CD4-positive, alpha-beta T cell treated with Interleukin-10 for 1 hour (primary cell): ENCODE measurements at regions not wholly inside any gene's neighbourhood (a gene's known extent, or its start where the extent isn't known, plus 50 kb on each side); places are given as distances from the start of the nearest gene placed in this dataset.
"Not testable (repeated sequence)": the region's sequence is repeated elsewhere in the genome, so short reads cannot be mapped to it uniquely, and the experiment has no call there.

Experiments used
- DNase-seq: peaks from one replicate; pipeline ENCODE4 v3.0.0-alpha.2; 2020

DNA sequence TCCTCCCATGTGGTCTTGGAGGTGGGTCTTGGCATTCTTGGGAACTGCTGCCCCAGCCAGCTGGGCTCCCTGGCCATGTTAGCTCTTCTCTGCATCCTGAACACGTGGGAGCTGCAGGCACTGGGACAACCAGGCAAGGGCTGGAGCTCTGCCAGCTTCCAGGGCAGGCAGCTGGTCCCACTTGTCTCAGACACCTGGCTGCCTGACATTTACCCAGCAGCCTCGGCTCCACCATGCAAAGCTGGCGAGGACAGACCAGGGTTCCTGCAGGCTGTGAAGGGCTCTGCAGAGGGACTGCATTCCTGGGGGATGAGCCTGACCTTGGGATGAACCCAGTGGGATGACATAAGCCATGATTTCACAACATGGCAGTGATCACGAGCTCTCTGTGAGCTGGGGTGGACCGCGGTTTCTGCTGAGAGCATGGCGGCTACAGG, 99.0 kb upstream of the TSHZ3 start:
- DNase-seq: no peak

DNA sequence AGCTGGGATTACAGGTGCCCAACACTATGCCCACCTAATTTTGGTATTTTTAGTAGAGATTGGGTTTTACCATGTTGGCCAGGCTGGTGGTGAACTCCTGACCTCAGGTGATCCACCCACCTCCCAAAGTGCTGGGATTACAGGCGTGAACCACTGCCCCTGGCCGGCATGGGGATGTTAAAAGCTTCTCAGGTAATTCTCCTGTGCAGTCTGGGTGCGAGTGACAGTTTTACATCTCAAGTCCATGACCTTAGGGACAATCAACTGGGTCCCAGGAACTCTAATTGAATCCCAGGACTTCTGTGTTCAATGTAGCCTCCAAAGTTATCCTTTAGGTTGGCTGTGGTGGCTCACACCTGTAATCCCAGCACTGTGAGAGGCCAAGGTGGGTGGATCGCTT, 100.1 kb upstream of the TSHZ3 start:
- no peak for DNase-seq

DNA sequence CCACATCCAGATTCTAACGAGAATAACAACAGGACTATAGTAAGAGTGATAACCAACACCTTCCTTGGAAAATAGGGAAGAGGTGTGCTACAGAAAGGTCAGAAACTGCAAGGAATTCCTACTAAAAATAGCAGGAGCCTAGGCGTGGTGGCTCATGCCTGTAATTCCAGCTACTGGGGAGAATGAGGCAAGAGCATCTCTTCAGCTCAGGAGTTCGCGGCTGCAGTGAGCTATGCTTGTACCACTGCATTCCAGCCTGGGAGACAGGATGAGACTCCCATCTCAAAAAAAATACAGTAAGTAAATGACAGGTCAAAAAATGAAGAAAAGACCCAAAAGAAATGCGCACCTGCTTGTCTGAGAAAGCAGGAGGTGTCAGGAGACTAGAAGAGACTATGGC, 101.5 kb upstream of the TSHZ3 start:
- DNase-seq: no peak

DNA sequence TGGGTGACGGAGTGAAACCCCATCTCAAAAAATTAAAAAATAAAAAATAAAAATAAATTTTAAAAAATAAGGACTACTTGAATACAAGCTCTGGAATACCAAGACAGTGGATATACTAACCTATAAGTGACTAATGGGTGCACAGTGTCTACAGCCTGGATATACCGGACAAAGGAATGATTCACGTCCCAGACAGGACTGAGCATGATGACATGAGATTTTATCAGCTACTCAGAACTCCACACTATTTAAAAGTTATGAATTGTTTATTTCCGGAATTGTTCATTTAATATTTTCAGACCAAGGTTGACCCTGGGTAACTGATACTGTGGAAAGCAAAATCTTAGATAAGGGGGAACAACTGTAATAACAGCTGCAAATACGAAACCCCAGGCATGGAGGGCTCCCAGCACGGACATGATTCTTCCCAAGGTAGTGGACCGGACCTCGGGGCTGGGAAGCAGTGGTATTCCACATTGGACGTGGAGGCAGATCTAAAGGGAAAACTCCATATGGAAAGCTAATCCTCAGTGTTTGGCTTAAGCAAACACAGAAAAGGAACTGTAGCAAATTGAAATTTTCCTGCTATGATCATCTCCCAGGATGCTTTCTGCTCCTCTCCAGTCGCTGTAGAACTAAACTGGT, 102.6 kb upstream of the TSHZ3 start:
- no peak for DNase-seq

DNA sequence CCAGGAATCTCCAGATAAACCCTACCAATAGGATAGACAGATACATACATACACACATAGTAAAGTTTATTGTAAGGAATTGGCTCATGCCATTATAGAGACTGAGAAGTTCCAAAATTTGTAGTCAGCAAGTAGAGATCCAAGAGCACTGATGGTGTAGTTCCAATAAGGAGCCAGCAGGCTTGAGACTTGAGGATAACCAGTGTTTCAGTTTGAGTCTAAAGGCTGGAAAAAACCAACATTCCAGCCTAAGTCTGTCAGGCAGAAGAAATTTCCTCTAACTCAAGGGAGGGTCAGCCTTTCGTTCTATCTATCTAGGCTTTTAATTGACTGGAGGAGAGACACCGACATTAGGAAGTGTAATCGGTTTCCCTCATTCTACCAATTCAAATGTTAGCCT, 110.2 kb upstream of the TSHZ3 start:
- no peak for DNase-seq

DNA sequence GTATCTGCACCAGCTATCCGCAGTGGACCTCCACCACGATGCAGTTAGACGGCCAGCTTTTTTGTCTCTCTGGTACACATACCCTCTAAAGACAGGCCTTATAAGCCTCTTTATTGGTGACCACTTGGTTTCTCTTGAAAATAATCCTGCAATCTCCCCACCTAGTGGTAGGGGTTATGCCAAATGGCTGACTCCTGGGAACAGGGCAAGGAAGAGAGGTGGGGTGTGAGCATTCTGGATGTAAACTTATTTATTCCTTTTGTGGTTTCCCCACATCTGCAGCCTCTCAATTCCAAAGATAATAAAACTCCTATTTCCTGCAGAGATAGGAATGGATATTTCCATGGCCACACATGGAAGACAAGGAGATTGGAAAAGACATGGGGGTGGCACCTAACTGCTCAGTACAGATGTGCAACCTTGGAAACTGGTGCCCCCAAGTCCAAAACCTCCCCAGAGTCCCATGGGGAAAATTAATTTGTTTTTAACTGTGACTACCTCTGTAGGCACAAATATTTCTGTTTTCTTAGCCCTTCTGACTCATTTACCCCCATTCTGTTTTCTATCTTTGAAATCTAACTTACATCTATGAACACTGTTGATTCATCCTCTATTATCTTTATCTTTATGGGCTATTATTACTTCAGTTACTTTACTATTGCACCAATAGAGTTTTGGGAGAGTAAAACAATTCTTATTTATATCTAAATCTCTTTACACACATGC, 112.7 kb upstream of the TSHZ3 start:
- DNase-seq: no peak

DNA sequence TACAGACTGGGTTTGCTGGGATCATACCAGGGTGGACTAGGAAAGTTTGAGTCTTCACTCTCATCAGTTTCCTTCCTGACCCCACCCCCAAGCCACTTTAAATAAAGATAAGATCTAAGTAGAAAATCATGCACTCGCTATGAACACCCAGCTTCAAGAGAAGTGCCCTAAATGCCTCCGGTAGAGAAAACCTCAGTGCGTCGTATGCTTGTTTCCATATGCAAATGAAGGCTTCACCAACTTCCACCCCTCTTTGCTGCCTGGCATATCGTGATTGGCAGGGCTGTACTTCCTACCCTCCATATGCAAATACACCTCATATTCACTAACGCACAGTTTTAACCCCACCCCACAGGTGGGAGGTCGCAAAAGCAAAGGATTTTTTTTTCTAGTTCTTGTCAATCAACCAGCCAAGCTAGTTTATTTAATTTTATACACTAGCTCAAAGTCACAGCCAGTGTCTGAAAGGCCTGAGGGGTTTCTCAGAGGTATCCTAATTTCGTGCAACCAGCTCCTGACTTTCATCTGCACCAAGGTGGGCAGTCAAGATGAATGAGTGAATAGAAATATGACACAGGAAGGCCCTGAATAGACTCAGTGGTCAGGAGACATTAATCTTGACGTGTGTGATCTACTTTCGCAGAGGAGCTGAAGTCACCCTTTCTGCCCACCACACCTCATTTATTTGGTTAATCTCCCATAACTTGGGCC, 121.1 kb upstream of the TSHZ3 start:
- no peak for DNase-seq

DNA sequence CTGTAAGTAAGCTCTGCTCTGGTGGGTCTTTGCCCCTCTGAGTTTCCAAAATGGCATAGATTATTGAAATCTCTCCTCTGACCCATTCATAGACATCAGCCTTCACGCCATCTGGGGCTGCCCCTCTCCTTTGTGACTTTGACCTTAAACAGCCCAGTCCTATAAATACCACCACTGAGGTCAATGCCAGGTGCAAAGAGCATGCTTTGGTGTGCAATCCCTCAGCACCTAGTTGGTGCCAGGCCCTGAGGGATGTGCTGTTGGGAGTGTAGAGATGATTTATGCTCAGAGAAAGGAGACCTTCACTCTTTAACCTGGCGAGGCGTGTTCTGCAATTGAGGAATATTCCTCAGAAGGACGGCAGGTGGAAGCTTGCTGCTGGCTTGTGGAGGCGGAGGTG, 121.7 kb upstream of the TSHZ3 start:
- no peak for DNase-seq

DNA sequence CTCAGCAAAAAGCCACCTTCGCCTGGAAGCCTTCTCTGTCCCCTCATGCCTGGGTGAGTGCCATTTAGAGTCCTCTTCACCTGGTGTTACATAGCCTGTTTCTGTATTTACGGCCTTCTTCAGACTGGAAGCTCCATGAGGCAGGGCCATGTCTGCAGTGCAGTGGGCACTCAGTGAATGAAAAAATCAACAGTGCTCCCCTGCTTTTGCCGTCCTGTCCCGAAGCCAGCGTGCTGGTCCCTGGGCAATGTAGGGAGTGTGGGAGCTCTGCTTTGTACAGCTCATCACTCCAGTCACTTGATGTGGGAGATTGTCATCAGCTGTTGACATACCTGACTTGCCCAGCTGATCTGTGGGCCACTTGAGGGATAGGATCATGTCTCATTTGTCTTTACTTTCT, 129.0 kb upstream of the TSHZ3 start:
- no peak for DNase-seq

DNA sequence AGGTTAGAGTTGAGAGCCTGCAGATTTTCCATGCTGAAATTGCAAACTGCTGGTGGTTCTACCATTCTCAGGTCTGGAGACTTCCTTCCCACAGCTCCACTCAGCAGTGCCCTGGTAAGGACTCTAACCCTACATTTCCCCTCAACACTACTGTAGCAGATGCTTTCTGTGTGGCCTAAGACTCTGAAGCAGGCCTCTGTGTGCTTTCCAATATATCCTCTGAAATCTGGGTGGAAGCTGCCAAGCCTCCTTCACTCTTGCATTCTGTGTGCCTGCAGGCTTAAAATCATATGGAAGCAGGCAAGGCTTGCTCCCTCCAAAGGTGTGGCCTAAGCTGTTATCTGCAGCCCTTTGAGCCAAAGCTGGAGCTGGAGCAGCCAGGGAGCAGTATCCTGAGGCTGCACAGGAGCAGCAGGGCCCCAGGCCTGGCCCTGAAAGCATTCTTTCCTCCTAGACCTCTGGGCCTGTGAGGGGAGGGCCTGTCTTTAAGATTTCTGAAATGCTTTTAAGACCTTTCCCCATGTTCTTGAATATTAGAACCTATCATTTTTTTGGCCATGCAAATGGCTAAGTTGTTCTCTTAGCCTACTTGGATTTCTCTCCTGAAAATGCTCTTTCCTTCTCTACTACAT, 134.1 kb upstream of the TSHZ3 start:
- no peak for DNase-seq

DNA sequence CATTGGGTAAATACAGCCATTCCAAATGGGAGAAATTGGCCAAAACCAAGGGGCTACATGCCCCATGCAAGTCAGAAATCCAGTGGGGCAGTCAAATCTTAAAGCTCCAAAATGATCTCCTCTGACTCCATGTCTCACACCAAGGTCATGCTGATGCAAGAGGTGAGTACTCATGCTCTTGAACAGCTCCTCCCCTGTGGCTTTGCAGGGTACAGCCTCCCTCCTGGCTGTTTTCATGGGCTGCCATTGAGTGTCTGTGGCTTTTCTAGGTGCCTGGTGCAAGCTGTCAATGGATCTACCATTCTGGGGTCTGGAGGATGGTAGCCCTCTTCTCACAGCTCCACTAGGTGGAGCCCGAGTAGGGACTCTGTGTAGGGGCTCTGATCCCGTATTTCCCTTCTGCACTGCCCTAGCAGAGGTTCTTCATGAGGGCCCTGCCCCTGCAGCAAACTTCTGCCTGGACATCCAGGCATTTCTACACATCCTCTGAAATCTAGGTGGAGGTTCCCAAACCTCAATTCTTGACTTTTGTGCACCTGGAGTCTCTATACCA, 135.7 kb upstream of the TSHZ3 start:
- DNase-seq: not testable (repeated sequence)

DNA sequence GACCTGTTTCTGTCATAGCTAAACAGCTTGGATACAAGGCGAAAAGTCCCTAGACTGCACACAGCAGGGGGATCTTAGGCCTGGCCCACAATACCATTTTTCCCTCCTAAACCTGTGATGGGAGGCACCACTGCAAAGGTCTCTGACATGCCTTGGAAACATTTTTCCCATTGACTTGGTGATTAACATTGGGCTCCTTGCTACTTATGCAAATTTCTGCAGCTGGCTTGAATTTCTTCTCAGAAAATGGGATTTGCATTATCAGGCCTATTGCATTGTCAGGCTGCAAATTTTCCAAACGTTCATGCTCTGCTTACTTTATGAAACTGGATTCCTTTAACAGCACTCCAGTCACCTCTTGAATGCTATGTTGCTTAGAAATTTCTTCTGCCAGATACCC, 136.2 kb upstream of the TSHZ3 start:
- no peak for DNase-seq

DNA sequence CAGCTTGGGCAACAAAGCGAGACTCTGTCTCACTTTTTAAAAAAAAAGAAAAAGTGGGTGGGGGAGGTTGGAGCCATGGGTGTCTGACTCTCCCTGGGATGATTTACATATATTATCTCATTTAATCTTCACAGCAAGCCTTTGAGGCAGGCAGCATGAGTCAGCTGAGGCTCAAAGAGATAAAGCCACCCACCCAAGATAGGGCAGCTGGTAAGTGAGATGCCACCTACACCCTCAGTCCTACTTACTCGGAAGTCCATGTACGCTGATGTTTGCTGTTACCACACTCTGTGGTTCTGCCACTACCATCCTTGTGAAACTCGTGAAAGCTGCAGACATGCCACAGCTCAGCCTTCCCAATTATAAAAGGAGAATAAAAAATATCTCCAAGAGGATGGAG, 142.0 kb upstream of the TSHZ3 start:
- DNase-seq: no peak

DNA sequence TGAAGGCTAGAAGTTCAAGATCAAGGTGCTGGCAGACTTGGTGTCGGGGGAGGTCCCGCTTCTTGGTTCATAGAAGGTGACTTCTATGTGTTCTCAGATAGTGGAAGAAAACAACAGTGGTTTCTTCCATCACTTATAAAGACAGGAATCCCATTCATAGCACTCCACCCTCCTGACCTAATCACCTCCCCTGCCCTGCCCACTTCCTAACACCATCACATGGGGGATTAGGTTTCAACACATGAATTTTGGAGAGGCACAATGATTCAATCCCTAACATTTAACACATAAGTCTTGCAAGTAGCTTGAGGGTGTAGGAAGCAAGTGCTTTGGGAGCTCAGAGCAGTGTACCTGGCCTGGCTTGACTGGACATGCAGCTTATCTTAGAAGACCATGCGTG, 142.8 kb upstream of the TSHZ3 start:
- DNase-seq: no peak

DNA sequence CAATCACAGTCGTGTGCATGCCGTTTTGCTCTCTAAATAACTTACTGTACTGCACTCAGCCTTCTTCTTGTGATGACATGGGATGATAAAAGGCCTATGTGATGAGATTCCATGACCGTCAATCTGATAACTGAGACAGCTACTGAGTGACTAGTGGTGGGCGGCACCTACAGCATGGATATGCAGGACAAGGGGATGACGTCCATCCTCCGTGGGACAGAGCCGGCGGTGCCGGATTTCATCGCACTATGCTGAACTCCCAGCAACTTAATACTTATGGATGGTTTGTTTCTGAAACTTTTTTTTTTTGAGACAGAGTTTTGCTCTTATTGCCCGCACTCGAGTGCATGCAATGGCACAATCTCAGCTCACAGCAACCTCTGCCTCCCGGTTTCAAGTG, 146.8 kb upstream of the TSHZ3 start:
- DNase-seq: no peak

DNA sequence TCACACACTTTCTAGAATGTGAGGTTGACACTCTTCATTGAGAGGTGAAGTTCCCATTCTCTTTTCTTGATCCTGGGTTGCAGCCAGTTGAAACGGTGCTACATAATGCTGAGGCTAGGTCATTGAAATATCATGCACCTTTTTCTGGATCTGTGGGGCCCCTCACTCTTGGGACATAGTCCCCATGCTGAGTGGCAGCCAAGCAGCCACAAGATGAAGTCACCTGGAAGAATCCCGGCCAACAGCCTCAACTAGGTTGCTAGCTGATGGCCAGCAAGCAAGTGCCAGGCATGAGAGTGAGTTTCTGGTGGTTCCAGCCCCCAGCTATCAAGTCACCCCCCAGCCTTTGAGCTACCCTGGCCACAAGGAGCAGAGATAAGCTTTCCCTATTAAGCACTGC, 148.5 kb upstream of the TSHZ3 start:
- no peak for DNase-seq

DNA sequence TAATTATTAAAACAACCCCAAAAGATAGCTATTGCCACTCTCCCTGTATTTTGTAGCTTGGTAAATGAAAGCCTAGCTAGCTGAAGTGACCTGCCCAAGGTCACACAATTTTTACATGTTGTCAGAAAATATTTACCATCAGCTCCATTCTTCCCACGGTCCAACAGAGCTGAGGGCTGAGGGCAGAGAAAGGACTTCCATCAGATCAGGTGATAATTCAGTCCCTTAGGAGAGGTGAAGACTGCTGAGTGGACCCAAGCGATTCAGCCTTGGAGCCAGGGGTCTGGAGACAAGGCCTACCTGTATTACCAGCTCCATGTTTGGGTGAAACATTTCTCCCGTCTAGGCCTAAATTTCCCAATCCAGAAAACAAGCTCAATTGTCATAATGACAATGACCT, 149.5 kb upstream of the TSHZ3 start:
- DNase-seq: no peak

DNA sequence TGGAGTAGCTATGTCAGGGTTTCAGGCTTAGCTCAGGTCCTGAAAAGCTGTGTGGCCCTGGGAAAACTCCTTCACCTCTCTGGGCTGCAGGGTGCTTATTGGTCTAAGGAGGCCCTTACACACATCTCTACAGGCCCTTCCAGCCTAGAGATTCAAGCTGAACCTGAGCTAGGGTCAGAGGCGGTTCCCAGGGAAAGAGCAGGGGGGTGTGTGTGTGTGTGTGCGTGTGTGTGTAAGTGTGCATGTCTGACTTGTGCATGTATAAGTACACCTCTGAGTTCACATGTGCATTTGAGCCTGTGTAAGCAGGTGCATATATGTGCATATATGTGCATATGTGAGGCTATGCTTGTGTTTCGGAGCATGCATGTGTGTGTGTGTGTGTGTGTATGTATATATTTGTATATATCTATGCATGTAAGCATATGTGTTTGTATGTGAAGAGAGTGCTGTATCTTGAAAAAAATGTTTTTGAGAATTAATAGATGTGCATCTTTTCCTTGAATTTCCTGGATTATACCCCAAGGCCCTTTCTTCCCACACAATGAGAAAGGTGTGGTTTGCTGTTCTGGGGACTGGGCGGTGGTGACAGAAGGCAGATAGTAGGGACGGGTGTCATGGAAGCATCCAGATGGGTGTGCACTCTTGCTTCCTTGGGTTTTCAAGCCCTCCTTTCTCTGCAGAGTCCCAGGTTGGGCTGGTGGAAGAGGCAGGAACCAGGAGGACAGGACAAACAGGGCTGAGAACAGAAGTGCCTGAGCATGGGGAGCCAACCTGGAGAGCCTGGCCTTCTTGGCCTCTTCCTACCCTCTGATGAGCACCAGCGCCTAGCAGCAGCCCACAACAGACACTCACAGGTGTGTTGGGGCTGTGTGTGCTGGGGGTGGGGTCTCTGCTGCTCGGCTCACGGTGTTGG, 150.3 kb upstream of the TSHZ3 start:
- DNase-seq: no peak

DNA sequence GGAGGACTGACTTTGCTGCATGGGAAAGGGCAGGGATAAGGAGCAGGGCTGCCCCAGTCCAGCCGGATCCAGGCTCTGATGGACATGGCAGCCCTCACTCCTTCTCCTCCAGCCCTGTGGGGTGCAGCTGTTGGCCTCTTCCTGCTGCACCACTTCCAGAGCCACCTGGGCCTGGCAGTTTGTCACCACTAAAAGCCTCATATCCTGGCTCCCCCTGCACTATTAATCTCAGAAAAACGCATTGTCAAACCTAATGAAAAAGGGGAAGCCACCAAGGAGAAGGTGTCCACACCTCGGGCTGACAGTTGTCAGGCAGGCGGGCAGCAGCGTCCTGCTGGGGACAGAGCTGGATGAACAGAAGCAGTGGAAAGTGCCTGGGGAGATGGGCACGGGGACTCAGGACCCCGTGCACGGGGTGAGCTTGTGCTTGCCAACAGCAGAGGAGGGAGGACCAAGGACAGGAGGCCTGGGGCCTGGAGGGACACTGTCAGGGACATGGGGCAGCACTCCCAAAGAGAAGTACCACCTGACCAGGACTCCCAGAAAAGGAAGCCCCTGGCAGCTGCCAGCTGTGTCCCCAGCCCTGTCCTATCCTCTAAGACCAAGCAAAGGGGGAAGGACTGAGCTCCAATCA, 151.1 kb upstream of the TSHZ3 start:
- no peak for DNase-seq

DNA sequence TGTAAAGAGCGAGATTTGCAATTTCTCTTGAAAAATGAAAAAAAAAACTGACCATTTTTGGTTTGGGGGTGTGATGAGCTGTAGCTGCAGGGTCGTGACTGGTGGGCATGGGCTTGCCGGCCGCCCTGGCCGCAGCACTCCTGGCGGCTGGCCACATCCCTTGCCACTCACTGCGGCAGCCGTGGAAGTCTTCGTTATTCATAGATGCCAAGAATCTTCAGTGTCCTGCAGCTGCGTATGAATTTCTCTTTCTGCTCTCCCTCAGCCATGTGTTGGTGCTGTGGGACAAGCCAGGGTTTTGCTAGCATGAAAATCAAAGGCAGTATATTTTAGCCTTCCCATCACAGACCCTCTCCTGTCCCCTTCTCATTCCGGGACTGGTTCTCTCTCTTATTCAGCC, 151.7 kb upstream of the TSHZ3 start:
- DNase-seq: no peak

DNA sequence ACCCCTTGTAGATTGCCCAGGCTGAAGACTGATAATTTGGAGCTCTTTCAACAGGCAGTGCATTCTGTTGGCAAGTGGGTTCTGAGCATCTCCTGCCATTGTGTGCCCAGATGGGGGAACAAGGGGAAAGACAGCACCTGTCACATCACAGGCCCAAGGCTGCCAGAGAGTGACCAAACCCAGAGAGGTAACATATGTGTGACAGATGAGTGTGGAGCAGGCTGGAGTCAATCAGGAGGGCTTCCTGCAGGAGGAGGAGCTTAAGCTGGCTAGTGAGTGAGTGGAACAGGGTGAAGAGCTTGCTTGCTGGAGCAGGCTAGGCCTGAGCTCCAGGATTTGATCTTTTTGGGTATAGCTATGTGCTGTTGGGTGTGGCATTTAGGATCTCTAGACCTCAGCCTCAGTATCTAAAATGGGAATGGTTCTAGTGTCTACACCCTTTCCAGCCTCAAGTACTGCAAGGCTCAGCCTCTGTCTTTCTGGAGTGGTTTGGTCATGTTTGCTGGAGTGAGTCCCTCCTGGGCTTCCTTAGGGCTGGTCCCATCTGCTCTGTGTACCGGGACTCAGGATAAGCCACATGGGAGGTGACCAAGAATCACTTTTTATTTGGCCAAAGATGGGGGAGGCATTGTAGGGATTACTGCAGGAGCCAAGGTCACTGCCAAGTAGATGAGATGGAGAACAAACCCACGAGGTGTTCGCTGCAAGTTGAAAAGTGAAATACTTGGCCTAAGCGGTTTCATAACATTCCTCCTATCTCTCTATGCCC, 152.4 kb upstream of the TSHZ3 start:
- DNase-seq: no peak
